Renal pelvis (tissue), 1 donor: ENCODE measurements at regions not wholly inside any gene's neighbourhood (a gene's known extent, or its start where the extent isn't known, plus 50 kb on each side); places are given as distances from the start of the nearest gene placed in this dataset.

ENCODE experiments used
- DNase-seq: peaks from one replicate; pipeline ENCODE4 v3.0.0-alpha.2; 2013

DNA sequence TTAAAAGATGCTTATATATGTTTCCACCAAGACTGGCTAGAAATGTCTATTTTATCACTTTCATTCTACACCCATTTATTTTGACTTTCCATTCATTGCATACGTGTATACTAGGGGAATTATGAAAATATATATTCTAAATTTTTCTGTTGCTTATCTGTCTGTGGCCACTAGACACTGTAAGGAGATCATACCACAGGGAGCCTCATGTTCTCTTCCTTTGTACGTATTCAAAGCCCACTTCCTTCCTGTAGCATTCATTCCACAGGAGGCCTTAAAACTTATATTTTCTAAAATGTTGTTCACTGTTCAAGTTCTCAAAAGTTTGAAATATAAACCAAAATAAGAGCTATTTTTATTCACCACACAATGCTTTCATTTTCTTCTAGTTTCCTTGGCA, 1848.9 kb upstream of the TENM3 start:
- no peak for DNase-seq

DNA sequence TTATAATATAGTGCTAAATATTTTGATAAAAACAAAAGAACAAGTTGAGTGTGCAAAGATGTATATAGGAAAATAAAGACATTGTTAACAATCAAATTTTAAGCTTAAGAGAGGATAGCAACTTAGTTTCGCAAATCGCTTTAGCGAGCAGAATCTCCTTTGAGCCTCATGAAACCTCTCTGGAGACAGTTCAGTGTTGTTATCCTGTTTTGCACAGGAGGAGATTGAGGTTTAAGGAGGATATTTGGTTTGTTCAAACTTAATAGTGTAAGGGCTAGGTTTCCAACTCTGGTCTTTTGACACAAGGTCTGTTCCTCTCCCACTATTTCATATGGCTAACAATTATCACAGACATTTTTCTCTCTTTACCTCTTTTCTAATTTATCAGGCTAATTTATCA, 1848.5 kb upstream of the TENM3 start:
- no peak for DNase-seq

DNA sequence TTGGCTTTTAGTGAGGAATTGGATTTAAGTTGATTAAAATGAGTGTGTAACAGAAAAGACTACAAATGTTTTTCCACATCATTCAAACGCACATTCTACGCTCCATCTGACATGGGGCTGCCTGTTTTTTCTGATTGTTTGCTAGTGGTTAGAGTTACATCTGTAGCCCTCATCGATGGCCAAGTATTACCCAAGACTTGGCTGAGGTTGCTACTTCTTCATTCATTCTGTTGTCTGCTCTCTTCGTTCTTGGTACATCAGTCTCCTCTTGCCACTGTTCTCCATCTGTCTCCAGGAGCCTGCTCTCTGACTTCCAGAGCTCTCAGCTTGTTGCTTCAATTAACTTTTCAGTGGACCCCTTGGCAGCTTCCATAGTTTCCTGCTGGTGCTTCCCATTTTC, 1844.6 kb upstream of the TENM3 start:
- no peak for DNase-seq

DNA sequence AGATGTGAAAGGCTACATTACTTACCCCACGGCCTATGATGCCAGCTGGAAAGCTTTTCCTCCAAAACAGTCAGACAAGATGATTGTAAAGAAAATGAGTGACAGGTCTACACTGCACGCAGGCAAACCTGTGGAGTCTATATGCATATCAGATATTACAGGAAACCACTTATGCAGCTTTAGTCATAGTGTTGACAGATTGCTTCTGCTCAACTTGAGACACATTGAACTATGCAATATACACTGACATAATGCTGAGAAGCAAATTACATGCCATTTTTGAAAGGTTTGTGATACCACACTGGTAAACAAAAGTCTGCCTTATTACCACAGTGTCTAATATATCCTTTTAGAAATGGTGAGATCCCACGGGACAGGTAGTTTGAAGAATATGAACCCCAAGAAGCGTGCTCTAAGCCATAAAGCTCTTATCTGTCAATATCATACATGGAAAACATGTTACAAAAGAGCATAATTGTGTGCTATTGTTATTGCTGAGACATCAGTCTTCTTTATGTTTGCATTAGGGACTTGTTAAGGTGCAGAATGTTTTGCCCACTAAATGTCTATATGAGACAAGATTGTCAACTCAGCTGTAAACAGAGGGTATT, 1835.8 kb upstream of the TENM3 start:
- DNase-seq: no peak

DNA sequence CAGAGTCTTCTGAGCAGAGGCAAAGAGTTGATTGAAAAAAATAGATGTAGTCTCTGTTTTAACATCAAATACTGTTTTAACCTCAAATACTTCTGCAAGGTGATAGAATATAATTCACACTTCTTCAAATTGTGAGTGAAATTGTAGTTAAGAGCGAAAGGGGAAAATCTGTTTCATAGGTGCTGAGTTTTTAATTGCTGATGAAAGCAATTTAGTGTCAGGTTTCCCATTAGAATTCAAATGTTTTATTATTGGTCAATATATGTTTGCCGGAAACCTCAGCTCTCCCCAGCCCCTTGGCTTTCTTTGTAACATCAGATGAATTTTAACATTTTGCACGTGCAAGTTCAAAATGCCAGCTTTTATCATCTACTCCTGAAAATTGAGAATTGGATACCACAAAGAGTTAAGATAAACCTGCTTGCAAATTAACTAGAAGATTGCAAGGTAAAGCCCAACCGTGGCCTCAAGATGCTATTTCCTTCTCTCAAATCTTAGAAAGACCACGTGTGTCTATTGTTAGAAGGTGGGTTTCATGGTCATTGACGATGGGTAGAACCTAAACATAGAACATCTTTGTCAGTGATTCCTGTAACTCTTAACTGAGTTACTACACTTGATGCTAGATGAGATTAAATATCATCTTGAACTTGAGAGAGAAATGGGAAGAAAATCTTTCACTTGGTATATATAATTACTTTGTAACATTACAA, 1824.2 kb upstream of the TENM3 start:
- DNase-seq: no peak

DNA sequence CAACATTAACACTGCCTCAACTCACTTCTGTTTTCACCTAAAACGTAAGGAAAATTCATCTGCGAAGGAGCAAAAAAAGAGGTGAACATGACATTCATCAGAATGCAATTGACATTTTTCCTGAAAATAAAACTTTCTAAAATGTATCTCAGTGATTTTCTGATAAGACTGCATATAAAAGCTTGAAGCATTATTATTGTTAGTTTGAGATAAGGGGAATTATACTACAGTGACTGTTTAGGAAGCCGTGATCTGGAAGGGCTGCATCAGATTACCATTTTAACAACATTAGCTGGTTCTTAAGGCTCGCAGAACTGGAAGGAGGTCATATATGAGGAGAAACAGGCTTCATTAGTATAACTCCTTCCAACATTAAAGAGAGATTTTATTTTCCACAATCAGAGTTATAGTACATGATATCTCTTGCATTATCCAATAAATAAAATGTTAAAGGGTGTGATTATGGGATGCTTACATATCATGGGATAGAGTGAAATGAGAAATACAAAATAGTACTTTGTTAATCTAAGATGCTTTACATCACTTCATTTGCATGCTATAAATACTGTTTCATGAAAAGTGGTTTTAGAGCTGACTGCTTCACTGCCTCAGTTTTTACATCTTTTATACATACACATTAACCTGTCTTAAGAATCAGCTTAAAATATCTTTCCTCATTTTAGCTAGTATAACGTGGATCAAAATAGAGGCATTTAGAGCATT, 1820.1 kb upstream of the TENM3 start:
- peak; percentile 5 for DNase-seq

- no peak for DNase-seq
These were observed 1819.5 kb upstream of the TENM3 start for GRCh38 chr4:180423712-180424057.

DNA sequence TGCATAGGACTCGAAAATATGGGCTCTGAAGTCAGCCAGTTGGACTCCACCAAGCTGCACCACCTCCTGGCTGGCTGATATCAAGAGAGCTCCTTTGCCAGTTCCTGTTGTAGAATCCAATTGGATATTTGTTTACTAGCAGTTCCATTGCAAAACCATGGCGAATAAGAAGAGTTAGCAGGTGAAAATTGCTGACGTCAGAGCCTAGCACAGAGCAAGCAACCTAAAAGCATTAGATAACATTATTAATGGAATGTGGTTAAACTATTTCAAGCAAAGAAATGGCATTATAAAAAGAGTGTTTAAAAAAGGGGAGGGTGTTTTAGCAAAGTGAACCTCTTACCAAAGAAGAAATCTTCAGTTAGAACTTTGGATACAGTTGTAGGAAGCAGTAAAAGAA, 1816.3 kb upstream of the TENM3 start:
- DNase-seq: no peak

- no peak for DNase-seq
These were observed 1812.9 kb upstream of the TENM3 start for GRCh38 chr4:180430283-180430682.

DNA sequence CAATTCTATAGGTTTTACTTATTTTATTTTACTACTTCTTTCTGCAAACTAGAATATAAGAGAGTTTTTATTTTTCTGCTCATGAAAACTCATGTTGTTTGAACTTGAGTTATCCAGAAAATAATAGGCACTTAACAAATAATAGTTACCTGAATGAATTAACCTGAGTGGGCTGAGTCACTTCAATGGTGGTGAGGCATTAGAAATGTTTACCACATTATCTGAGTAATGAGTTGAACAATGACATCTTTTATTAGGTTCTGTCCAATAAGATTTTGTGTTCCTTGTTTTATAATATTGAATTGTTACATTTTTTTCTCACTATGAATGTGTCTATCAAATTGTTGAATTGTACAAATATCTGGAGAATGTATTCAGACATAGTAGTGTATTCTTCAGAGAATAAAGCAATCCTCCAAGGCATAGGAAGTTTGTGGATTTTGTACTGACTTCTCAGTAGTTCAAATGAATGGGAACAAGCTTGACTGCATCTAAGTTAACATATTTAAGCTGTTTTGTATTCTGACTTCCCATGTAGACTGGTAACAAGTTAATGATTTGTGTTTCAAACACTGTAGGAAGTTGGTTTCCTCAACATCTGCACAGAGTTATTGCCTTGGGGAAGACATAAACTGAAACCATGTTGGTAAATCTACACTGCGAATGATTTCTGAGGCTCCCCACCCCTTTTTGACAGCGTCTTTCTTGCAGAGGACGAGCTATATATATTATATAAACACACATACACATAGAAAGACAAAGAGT, 1808.9 kb upstream of the TENM3 start:
- peak; percentile 52 for DNase-seq

DNA sequence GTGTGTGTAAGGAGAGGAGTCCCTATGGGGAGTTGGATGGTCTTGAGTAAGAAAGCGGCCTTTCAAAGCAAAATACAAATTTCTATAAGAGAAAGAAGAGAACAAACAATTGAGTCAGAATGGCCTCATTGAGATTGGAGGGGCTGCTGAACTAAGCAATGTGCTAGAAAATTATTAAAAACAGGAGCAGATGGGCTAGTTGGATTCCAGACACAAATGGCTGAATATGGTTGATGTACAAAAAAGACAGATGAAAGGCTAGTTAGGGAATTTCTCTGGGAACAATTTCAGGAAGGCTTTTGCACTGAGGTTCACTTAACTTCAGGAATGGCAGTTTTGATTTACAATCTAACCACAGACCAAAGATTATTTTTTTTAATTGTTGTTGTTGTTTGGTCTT, 1806.8 kb upstream of the TENM3 start:
- no peak for DNase-seq

GRCh38 chr4:180437601-180438000, 1805.6 kb upstream of the TENM3 start:
- no peak for DNase-seq

DNA sequence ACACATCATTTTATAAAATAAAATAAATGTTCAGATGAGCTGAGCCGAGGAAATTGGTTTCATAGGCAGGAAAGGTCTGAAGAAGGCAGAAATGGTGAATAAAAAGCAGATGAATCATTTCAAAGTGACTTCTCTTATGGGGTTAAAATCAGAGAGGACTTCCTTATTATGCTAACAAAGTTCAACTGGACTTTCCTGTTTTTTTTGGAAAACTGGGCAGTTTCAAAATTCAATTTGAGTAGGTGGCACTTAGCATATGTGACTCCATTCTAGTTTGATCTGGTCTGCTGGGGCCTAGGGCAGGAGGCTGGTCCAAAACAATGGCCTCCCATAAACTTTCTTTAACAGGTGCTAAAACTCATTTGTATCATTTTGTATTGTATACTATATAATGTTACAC, 1794.9 kb upstream of the TENM3 start:
- no peak for DNase-seq

DNA sequence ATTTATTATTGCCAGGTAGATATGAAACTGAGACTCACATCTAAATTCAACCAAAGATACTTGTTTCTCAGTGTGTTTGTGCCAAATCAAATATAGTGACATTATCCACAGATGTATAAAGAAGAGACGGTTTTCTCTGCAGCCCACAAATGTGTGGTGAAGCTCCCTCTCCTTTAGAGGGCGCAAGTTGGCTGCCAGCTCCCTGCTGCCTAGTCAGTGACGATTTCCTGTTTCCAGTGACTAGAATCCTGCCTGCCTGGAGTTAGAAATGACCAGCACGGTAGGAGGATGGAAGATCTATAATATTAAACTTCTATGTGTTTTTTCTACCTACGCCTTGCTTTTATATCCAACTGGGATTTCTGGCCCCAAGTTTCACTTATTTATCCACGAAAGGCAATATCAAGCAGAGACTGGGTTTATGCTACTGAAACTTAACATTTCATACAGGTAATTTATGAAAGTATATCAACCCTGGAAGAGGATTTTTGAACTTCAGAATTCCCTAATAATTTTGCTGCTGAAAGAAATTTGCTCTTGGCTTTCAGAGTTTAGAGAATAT, 1793.7 kb upstream of the TENM3 start:
- peak; percentile 11 for DNase-seq

GRCh38 chr4:180455226-180455625, 1788.0 kb upstream of the TENM3 start:
- peak; percentile 44 for DNase-seq

GRCh38 chr4:180456928-180457327, 1786.3 kb upstream of the TENM3 start:
- no peak for DNase-seq

DNA sequence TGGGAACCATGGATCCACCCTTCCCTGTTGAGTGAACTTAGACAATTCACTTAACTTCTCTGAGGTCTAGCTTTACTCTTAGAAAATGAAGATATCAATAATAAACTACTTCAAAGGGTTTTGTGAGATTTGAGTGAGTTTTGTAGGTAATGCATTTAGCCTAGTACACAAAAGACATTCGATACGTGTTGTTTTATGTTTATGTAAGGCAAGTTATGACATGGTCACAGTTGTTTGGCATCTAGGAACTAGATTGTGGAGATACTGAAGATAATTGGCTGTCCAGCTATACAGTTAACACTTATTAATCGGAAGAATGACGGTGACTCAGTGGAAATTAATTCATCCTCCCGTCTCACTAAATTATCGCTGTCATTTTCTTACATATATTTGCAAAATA, 1781.1 kb upstream of the TENM3 start:
- no peak for DNase-seq

GRCh38 chr4:180465364-180465763, 1777.8 kb upstream of the TENM3 start:
- DNase-seq: no peak

DNA sequence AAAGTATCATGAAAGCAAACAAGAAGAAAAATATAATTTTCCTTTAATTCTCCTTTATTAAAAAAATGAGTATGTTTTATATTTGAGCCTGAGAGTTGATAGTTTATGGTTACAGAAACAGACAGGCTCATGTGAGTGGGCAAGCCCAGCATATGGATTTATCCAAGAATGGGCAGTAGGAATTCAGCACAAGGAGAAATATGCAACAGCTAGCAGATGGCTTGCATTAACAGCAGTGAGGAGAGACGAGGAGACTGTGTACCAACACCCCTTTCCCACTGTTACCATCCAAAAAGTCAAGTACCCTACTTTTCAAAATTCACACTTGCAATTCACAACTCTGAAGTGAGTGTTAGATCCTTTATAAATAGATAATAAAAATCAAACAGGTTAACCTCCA, 1760.2 kb upstream of the TENM3 start:
- no peak for DNase-seq

DNA sequence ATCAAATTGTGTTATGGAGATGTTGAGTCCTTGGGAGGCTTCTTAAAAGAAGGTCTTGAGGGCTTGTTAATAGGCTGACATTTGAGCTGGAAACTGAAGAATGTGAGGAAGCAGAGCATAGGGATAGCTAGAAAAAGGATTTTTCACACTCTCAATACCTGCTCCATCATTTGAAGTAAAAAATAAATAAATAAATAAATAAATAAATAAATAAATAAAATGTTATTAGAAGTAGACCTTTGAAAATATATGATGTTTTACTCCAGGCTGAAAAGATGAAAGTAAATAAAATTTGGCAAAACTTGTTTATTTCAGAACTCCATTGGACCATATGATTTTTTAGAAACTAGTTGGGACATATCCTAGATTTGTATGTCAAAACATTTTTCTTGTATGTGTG, 1757.8 kb upstream of the TENM3 start:
- DNase-seq: no peak

GRCh38 chr4:180486342-180486741, 1756.9 kb upstream of the TENM3 start:
- no peak for DNase-seq

DNA sequence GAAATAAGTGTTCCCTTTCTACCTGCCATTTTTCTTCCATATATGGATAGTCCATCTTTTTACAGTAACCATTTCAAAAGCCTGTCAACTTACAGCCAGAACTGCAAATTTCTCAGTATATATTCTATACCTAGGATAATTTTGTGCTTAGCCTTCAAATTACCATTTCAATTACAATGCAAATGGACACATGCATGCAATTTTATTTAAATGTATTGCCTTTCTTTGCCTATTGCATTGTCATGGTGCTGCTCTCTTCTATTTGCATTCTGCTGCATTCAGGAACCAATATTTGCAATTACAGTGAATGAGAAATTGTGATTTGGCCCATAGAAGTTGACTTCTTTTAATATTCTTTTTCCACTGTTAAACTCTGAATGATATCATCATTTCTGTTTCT, 1753.4 kb upstream of the TENM3 start:
- no peak for DNase-seq
